HG02798 (cell line): ENCODE measurements at regions not wholly inside any gene's neighbourhood (a gene's known extent, or its start where the extent isn't known, plus 50 kb on each side); places are given as distances from the start of the nearest gene placed in this dataset.
A peak's percentile ranks its signal among the peaks of the same experiment; 100 is the strongest.
"Not testable (repeated sequence)": the region's sequence is repeated elsewhere in the genome, so short reads cannot be mapped to it uniquely, and the experiment has no call there.

Experiments used
- ATAC-seq: cut with Tn5 transposase; IDR thresholded peaks from one replicate; pipeline ENCODE4 v1.9.1; 2021; ENCODE audit warnings: mild to moderate bottlenecking; ENCODE audit not compliant: unreplicated experiment, poor library complexity

- ATAC-seq = no peak
Measured at GRCh38 chr2:142300517-142300916, 169.7 kb upstream of the LRP1B start.

- no peak for ATAC-seq
Measured at GRCh38 chr2:142299021-142299420, 168.2 kb upstream of the LRP1B start.

GRCh38 chr2:142294225-142294624, 163.4 kb upstream of the LRP1B start:
- no peak for ATAC-seq

GRCh38 chr2:142291969-142292368, 161.2 kb upstream of the LRP1B start:
- no peak for ATAC-seq

- ATAC-seq = no peak
Measured at GRCh38 chr2:142290931-142291330, 160.1 kb upstream of the LRP1B start.

- ATAC-seq = peak; percentile 79
Measured at GRCh38 chr2:142286618-142287017, 155.8 kb upstream of the LRP1B start.

- ATAC-seq = no peak
Measured at GRCh38 chr2:142285480-142285879, 154.7 kb upstream of the LRP1B start.

- not testable (repeated sequence) for ATAC-seq
Measured at GRCh38 chr2:142284336-142284735, 153.5 kb upstream of the LRP1B start.

GRCh38 chr2:142280831-142281230, 150.0 kb upstream of the LRP1B start:
- ATAC-seq = no peak

GRCh38 chr2:142270990-142271389, 140.2 kb upstream of the LRP1B start:
- no peak for ATAC-seq

- no peak for ATAC-seq
Measured at GRCh38 chr2:142270291-142270690, 139.5 kb upstream of the LRP1B start.

GRCh38 chr2:142259356-142259755, 128.5 kb upstream of the LRP1B start:
- no peak for ATAC-seq

- no peak for ATAC-seq
Measured at GRCh38 chr2:142254031-142254430, 123.2 kb upstream of the LRP1B start.

GRCh38 chr2:142241016-142241415, 110.2 kb upstream of the LRP1B start:
- no peak for ATAC-seq

GRCh38 chr2:142236181-142236580, 105.4 kb upstream of the LRP1B start:
- ATAC-seq = no peak

GRCh38 chr2:142234741-142235140, 103.9 kb upstream of the LRP1B start:
- no peak for ATAC-seq

- ATAC-seq = no peak
Measured at GRCh38 chr2:142223309-142223708, 92.5 kb upstream of the LRP1B start.

- no peak for ATAC-seq
Measured at GRCh38 chr2:142222715-142223114, 91.9 kb upstream of the LRP1B start.

GRCh38 chr2:142220901-142221300, 90.1 kb upstream of the LRP1B start:
- ATAC-seq = no peak

GRCh38 chr2:142220239-142220638, 89.4 kb upstream of the LRP1B start:
- ATAC-seq = no peak

GRCh38 chr2:142218471-142218870, 87.7 kb upstream of the LRP1B start:
- ATAC-seq = no peak

- no peak for ATAC-seq
Measured at GRCh38 chr2:142217804-142218203, 87.0 kb upstream of the LRP1B start.

- ATAC-seq = no peak
Measured at GRCh38 chr2:142200062-142200461, 69.2 kb upstream of the LRP1B start.
